H9 (cell line): ENCODE measurements at regions not wholly inside any gene's neighbourhood (a gene's known extent, or its start where the extent isn't known, plus 50 kb on each side); places are given as distances from the start of the nearest gene placed in this dataset.

Experiments
- DNase-seq: peaks from one replicate; pipeline ENCODE4 v3.0.0-alpha.2; 2017
- H2AFZ ChIP-seq: one replicate; pipeline ENCODE4 v1.6.1; 2013; ENCODE audit warnings: mild to moderate bottlenecking, low read length, control low read depth, moderate library complexity
- H2AK5ac ChIP-seq: 2 replicates; pipeline ENCODE4 v1.6.1; 2013; ENCODE audit warnings: low read length, control low read depth, mixed read lengths; ENCODE audit not compliant: insufficient read length
- H2BK120ac ChIP-seq: one replicate; pipeline ENCODE4 v1.6.1; 2013; ENCODE audit warnings: low read depth, mild to moderate bottlenecking, low read length, control low read depth, inconsistent platforms; ENCODE audit not compliant: poor library complexity, severe bottlenecking
- H2BK12ac ChIP-seq: 2 replicates; pipeline ENCODE4 v1.6.1; 2013; ENCODE audit warnings: low read length, control low read depth, mixed read lengths, low read depth; ENCODE audit not compliant: insufficient read length
- H2BK15ac ChIP-seq: 2 replicates; pipeline ENCODE4 v1.6.1; 2013; ENCODE audit warnings: low read depth, low read length, control low read depth
- H2BK20ac ChIP-seq: one replicate; pipeline ENCODE4 v1.6.1; 2013; ENCODE audit warnings: low read depth, mild to moderate bottlenecking, low read length, control low read depth, inconsistent platforms; ENCODE audit not compliant: poor library complexity, severe bottlenecking
- H2BK5ac ChIP-seq: 2 replicates; pipeline ENCODE4 v1.6.1; 2013; ENCODE audit warnings: low read length, control low read depth, mixed read lengths; ENCODE audit not compliant: insufficient read length
- H3K14ac ChIP-seq: 2 replicates; pipeline ENCODE4 v1.6.1; 2013; ENCODE audit warnings: low read length, control low read depth; ENCODE audit not compliant: insufficient read depth
- H3K18ac ChIP-seq: 2 replicates; pipeline ENCODE4 v1.6.1; 2013; ENCODE audit warnings: low read depth, mild to moderate bottlenecking, mixed read lengths, low read length, control low read depth; ENCODE audit not compliant: insufficient read length
- H3K23ac ChIP-seq: 2 replicates; pipeline ENCODE4 v1.6.1; 2013; ENCODE audit warnings: low read length, control low read depth, mixed read lengths, low read depth; ENCODE audit not compliant: insufficient read length
- H3K23me2 ChIP-seq: 2 replicates; pipeline ENCODE4 v1.6.1; 2013; ENCODE audit warnings: low read depth, mild to moderate bottlenecking, mixed read lengths, low read length, control low read depth; ENCODE audit not compliant: insufficient read length, poor library complexity, severe bottlenecking
- H3K27ac ChIP-seq: 2 replicates; pipeline ENCODE4 v1.5.1; 2013; ENCODE audit warnings: low read length, control low read depth, mixed read lengths, low read depth; ENCODE audit not compliant: insufficient read length
- H3K27me3 ChIP-seq: 2 replicates; pipeline ENCODE4 v1.6.1; 2013; ENCODE audit warnings: low read length, control low read depth, inconsistent platforms; ENCODE audit not compliant: insufficient read depth
- H3K4ac ChIP-seq: 2 replicates; pipeline ENCODE4 v1.6.1; 2013; ENCODE audit warnings: low read depth, mild to moderate bottlenecking, control low read depth, inconsistent platforms, low read length, moderate library complexity
- H3K4me1 ChIP-seq: 2 replicates; pipeline ENCODE4 v1.6.1; 2013; ENCODE audit warnings: low read length, control low read depth, inconsistent platforms; ENCODE audit not compliant: insufficient read depth
- H3K4me2 ChIP-seq: 2 replicates; pipeline ENCODE4 v1.6.1; 2013; ENCODE audit warnings: low read length, control low read depth, mixed read lengths; ENCODE audit not compliant: insufficient read length, insufficient read depth
- H3K56ac ChIP-seq: 2 replicates; pipeline ENCODE4 v1.6.1; 2013; ENCODE audit warnings: low read depth, mild to moderate bottlenecking, mixed read lengths, low read length, control low read depth; ENCODE audit not compliant: insufficient read length
- H3K79me1 ChIP-seq: 2 replicates; pipeline ENCODE4 v1.6.1; 2013; ENCODE audit warnings: low read depth, mild to moderate bottlenecking, moderate library complexity, low read length, control low read depth, inconsistent platforms; ENCODE audit not compliant: insufficient read depth, poor library complexity, severe bottlenecking
- H3K79me2 ChIP-seq: 2 replicates; pipeline ENCODE4 v1.6.1; 2013; ENCODE audit warnings: low read length, control low read depth, inconsistent platforms; ENCODE audit not compliant: insufficient read depth
- H3K9ac ChIP-seq: 2 replicates; pipeline ENCODE4 v1.6.1; 2013; ENCODE audit warnings: low read length, control low read depth, mixed read lengths; ENCODE audit not compliant: insufficient read length; ENCODE audit errors: extremely low read depth
- H3K9me3 ChIP-seq: one replicate; pipeline ENCODE4 v1.6.1; 2013; ENCODE audit warnings: low read depth, low read length, inconsistent platforms; ENCODE audit not compliant: control insufficient read depth
- H3T11ph ChIP-seq: one replicate; pipeline ENCODE4 v1.6.1; 2013; ENCODE audit warnings: mild to moderate bottlenecking, low read length, control low read depth, inconsistent platforms
- H4K20me1 ChIP-seq: one replicate; pipeline ENCODE4 v1.6.1; 2013; ENCODE audit not compliant: control insufficient read depth, insufficient read length, insufficient read depth
- H4K5ac ChIP-seq: 2 replicates; pipeline ENCODE4 v1.6.1; 2013; ENCODE audit warnings: low read depth, mild to moderate bottlenecking, mixed read lengths, low read length, control low read depth; ENCODE audit not compliant: insufficient read length
- H4K8ac ChIP-seq: replicated peaks from 2 replicates; pipeline ENCODE4 v1.6.1; 2013; ENCODE audit warnings: low read length, control low read depth, mixed read lengths, low read depth; ENCODE audit not compliant: insufficient read length
- H4K91ac ChIP-seq: 2 replicates; pipeline ENCODE4 v1.6.1; 2013; ENCODE audit warnings: low read depth, mild to moderate bottlenecking, moderate library complexity, mixed read lengths, low read length, control low read depth; ENCODE audit not compliant: insufficient read length
- H3K27ac Mint-ChIP-seq, 3 experiments: 2 replicates in 2 of 3; 3 replicates in 1 of 3; pipeline ENCODE4 v1.8.0; 2020 to 2021; ENCODE audit warnings: mixed read lengths in 3 of 3, mild to moderate bottlenecking in 1 of 3, moderate library complexity in 1 of 3
- H3K27me3 Mint-ChIP-seq: 2 replicates; pipeline ENCODE4 v1.8.0; 2021; ENCODE audit warnings: low read depth, mild to moderate bottlenecking, moderate library complexity, mixed read lengths
- H3K36me3 Mint-ChIP-seq, 3 experiments: 2 replicates in 2 of 3; 3 replicates in 1 of 3; pipeline ENCODE4 v1.8.0; 2020 to 2021; ENCODE audit warnings: low read depth in 3 of 3, mixed read lengths in 3 of 3; ENCODE audit not compliant: insufficient read depth in 1 of 3
- H3K4me1 Mint-ChIP-seq, 2 experiments: 2 replicates each; pipeline ENCODE4 v1.8.0; 2020; ENCODE audit warnings: mixed read lengths in 2 of 2
- H3K4me3 Mint-ChIP-seq, 2 experiments: 2 replicates in 1 of 2; 3 replicates in 1 of 2; pipeline ENCODE4 v1.8.0; 2020 to 2021; ENCODE audit warnings: mild to moderate bottlenecking in 2 of 2, mixed read lengths in 2 of 2, moderate library complexity in 1 of 2
- H3K9me3 Mint-ChIP-seq, 2 experiments: 2 replicates in 1 of 2; 3 replicates in 1 of 2; pipeline ENCODE4 v1.8.0; 2020; ENCODE audit warnings: mild to moderate bottlenecking in 2 of 2, mixed read lengths in 2 of 2, moderate library complexity in 1 of 2
- WGBS: extraction: QIAGEN DNeasy Blood & Tissue Kit; methylation state at CpG from one replicate; pipeline ENCODE4 v1.1.7; 2013; ENCODE audit warnings: missing lambda C conversion rate, low lambda C conversion rate, mixed read lengths; ENCODE audit not compliant: insufficient read length; ENCODE audit errors: extremely low coverage; 5-methylcytosine and 5-hydroxymethylcytosine counted together
- TF ChIP-seq, protein P1 (sequence below): fragments of 200-600 bp; sonication (generic); conservative IDR thresholded peaks from 3 replicates; pipeline ENCODE4 v1.8.0; 2021; ENCODE audit warnings: antibody characterized with exemption, mild to moderate bottlenecking

- H4K5ac ChIP-seq, result no peak overlapping the region
- no peaks in the 10 kb centered on the region for H3K23me2 ChIP-seq
- H4K20me1 ChIP-seq, result no peaks in the 10 kb centered on the region
- H3K27me3 ChIP-seq, result no peaks in the 10 kb centered on the region
- H3K4me1 ChIP-seq, result no peaks in the 10 kb centered on the region
- H4K91ac ChIP-seq, result no peak overlapping the region
- TF ChIP-seq, protein P1, sequence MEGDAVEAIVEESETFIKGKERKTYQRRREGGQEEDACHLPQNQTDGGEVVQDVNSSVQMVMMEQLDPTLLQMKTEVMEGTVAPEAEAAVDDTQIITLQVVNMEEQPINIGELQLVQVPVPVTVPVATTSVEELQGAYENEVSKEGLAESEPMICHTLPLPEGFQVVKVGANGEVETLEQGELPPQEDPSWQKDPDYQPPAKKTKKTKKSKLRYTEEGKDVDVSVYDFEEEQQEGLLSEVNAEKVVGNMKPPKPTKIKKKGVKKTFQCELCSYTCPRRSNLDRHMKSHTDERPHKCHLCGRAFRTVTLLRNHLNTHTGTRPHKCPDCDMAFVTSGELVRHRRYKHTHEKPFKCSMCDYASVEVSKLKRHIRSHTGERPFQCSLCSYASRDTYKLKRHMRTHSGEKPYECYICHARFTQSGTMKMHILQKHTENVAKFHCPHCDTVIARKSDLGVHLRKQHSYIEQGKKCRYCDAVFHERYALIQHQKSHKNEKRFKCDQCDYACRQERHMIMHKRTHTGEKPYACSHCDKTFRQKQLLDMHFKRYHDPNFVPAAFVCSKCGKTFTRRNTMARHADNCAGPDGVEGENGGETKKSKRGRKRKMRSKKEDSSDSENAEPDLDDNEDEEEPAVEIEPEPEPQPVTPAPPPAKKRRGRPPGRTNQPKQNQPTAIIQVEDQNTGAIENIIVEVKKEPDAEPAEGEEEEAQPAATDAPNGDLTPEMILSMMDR, result no peak
- H3K9ac ChIP-seq, result no peak overlapping the region
- Mint-ChIP-seq H3K27ac (no peak overlapping the region), H3K27me3 (no peaks in the 10 kb centered on the region), H3K36me3 (no peaks in the 10 kb centered on the region), H3K4me3 (no peak overlapping the region), H3K9me3 (no peaks in the 10 kb centered on the region), H3K4me1 (no peaks in the 10 kb centered on the region; a peak in 1 of 4 replicates)
- H3K56ac ChIP-seq, result no peak overlapping the region
- no peak overlapping the region for H3K18ac ChIP-seq
- no peak overlapping the region for H3K23ac ChIP-seq
- H2BK5ac ChIP-seq, result no peak overlapping the region
- no peak overlapping the region for H2BK12ac ChIP-seq
- no peak overlapping the region for H3K4me2 ChIP-seq
- H2AFZ ChIP-seq, result no peak overlapping the region
- H3K4ac ChIP-seq, result no peak overlapping the region
- WGBS, result no CpG with 5 or more reads among the region's 6 CpGs
- H3K79me1 ChIP-seq, result no peaks in the 10 kb centered on the region
- no peak overlapping the region for H2AK5ac ChIP-seq
- H2BK15ac ChIP-seq, result no peak overlapping the region
- DNase-seq, result no peak
- H3T11ph ChIP-seq, result no peak overlapping the region
- H2BK120ac ChIP-seq, result no peak overlapping the region
- no peaks in the 10 kb centered on the region for H3K9me3 ChIP-seq
- no peak overlapping the region for H3K27ac ChIP-seq
- no peak overlapping the region for H3K14ac ChIP-seq
- H3K79me2 ChIP-seq, result no peaks in the 10 kb centered on the region
- no peak overlapping the region for H4K8ac ChIP-seq
- H2BK20ac ChIP-seq, result no peak overlapping the region
These were observed 79.0 kb upstream of the VGLL3 start for GRCh38 chr3:87069971-87070370.
